H1 (cell line): ENCODE measurements at regions not wholly inside any gene's neighbourhood (a gene's known extent, or its start where the extent isn't known, plus 50 kb on each side); places are given as distances from the start of the nearest gene placed in this dataset.

ENCODE experiments used
- CTCF ChIA-PET: fragments of 300-600 bp; sonication (Branson Sonifier 250); formaldehyde crosslinking; loops from one replicate; lab custom pipeline; 2021; ENCODE audit not compliant: partially characterized antibody; lab: Charles Lee
- POLR2A ChIA-PET: fragments of 300-600 bp; sonication (Branson Sonifier 250); formaldehyde crosslinking; loops from one replicate; lab custom pipeline; 2021; ENCODE audit warnings: inconsistent platforms; ENCODE audit not compliant: partially characterized antibody; lab: Charles Lee
- DNase-seq, 2 experiments: peaks; one replicate each; pipeline versions ENCODE4 v3.0.0 to v3.0.0-alpha.2; 2010 to 2022; ENCODE audit warnings: low spot score in 2 of 2, low read depth in 1 of 2, mixed read lengths in 1 of 2
- FAIRE-seq: peaks from 2 replicates; lab custom pipeline; 2011; peaks lifted over from hg19 to GRCh38; lab: Jason Lieb, UNC
- H2AFZ ChIP-seq: 2 replicates; pipeline ENCODE4 v1.8.1; 2012; ENCODE audit warnings: low read length, inconsistent platforms
- H2AK5ac ChIP-seq: 2 replicates; pipeline ENCODE4 v1.6.1; 2013; ENCODE audit warnings: low read depth, low read length
- H2BK120ac ChIP-seq: replicated peaks from 2 replicates; pipeline ENCODE3; 2013; ENCODE audit warnings: low read depth, low read length, inconsistent platforms
- H2BK12ac ChIP-seq: 2 replicates; pipeline ENCODE4 v1.6.1; 2013; ENCODE audit warnings: low read depth, low read length
- H2BK15ac ChIP-seq: 2 replicates; pipeline ENCODE4 v1.6.1; 2013; ENCODE audit warnings: low read length
- H2BK20ac ChIP-seq: 2 replicates; pipeline ENCODE4 v1.6.1; 2013; ENCODE audit warnings: low read length
- H2BK5ac ChIP-seq: 2 replicates; pipeline ENCODE4 v1.6.1; 2013; ENCODE audit warnings: low read depth, low read length
- H3K14ac ChIP-seq: 2 replicates; pipeline ENCODE4 v1.6.1; 2013; ENCODE audit warnings: inconsistent platforms; ENCODE audit not compliant: insufficient read length
- H3K18ac ChIP-seq: 2 replicates; pipeline ENCODE4 v1.6.1; 2013; ENCODE audit warnings: low read length; ENCODE audit errors: extremely low read depth
- H3K23ac ChIP-seq: 2 replicates; pipeline ENCODE4 v1.6.1; 2013; ENCODE audit warnings: inconsistent platforms; ENCODE audit not compliant: insufficient read length
- H3K23me2 ChIP-seq: 2 replicates; pipeline ENCODE4 v1.6.1; 2013; ENCODE audit warnings: low read depth, low read length
- H3K27ac ChIP-seq: 2 replicates; pipeline ENCODE4 v1.6.1; 2011; ENCODE audit warnings: low read depth, low read length, inconsistent platforms
- H3K27me3 ChIP-seq, 4 experiments: replicated peaks in 1 of 4; 1 replicate in 1 of 4; 2 replicates in 3 of 4; pipeline versions ENCODE4 v1.6.1 to v1.8.1; 2011 to 2013; ENCODE audit warnings: low read length in 3 of 4, mild to moderate bottlenecking in 3 of 4, inconsistent platforms in 2 of 4, mixed read lengths in 2 of 4, moderate library complexity in 1 of 4; ENCODE audit not compliant: control insufficient read depth in 3 of 4, insufficient read depth in 3 of 4; ENCODE audit errors: extremely low read depth in 1 of 4
- H3K36me3 ChIP-seq, 4 experiments: 2 replicates each; pipeline versions ENCODE4 v1.6.1 to v1.8.1; 2011 to 2013; ENCODE audit warnings: mild to moderate bottlenecking in 4 of 4, low read length in 3 of 4, moderate library complexity in 2 of 4, control low read depth in 1 of 4, inconsistent platforms in 1 of 4; ENCODE audit not compliant: insufficient read depth in 4 of 4, control insufficient read depth in 2 of 4
- H3K4ac ChIP-seq: replicated peaks from 2 replicates; pipeline ENCODE3; 2013; ENCODE audit warnings: low read length, low read depth, mixed read lengths, inconsistent platforms; ENCODE audit not compliant: insufficient read length
- H3K4me1 ChIP-seq, 4 experiments: replicated peaks in 1 of 4; 1 replicate in 1 of 4; 2 replicates in 3 of 4; pipeline versions ENCODE4 v1.6.1 to v1.8.1; 2011 to 2013; ENCODE audit warnings: low read length in 3 of 4, inconsistent platforms in 2 of 4, mixed read lengths in 1 of 4; ENCODE audit not compliant: insufficient read depth in 4 of 4, control insufficient read depth in 3 of 4
- H3K4me2 ChIP-seq, 2 experiments: 2 replicates each; pipeline versions ENCODE4 v1.6.1 to v1.8.1; 2011 to 2013; ENCODE audit warnings: low read depth in 2 of 2, low read length in 2 of 2, control low read depth in 1 of 2, inconsistent platforms in 1 of 2, mild to moderate bottlenecking in 1 of 2; ENCODE audit not compliant: insufficient read depth in 1 of 2
- H3K4me3 ChIP-seq, 4 experiments: fragments of 200-600, 300-600 bp in 1 of 4; sonication (generic), shearing (Covaris generic), sonication (Bioruptor Twin) in 1 of 4; 2 replicates each; pipeline versions ENCODE4 v1.5.1 to v1.8.1; 2011 to 2016; ENCODE audit warnings: low read length in 4 of 4, low read depth in 3 of 4, control low read depth in 2 of 4, inconsistent platforms in 2 of 4, mild to moderate bottlenecking in 2 of 4, mixed read lengths in 1 of 4, moderate library complexity in 1 of 4; ENCODE audit not compliant: insufficient read depth in 2 of 4; ENCODE audit errors: extremely low read depth in 1 of 4
- H3K56ac ChIP-seq: replicated peaks from 2 replicates; pipeline ENCODE3; 2013; ENCODE audit warnings: low read depth, mild to moderate bottlenecking, mixed read lengths, low read length, inconsistent platforms; ENCODE audit not compliant: insufficient read length
- H3K79me1 ChIP-seq: 2 replicates; pipeline ENCODE4 v1.6.1; 2013; ENCODE audit warnings: low read depth, low read length, control low read depth
- H3K79me2 ChIP-seq, 2 experiments: 2 replicates each; pipeline versions ENCODE4 v1.6.1 to v1.8.1; 2012 to 2013; ENCODE audit warnings: low read length in 2 of 2, mild to moderate bottlenecking in 2 of 2, inconsistent platforms in 1 of 2; ENCODE audit not compliant: insufficient read depth in 2 of 2, control insufficient read depth in 1 of 2
- H3K9ac ChIP-seq, 4 experiments: replicated peaks in 1 of 4; 1 replicate in 1 of 4; 2 replicates in 3 of 4; pipeline versions ENCODE4 v1.6.1 to v1.8.1; 2011 to 2013; ENCODE audit warnings: low read depth in 3 of 4, low read length in 3 of 4, control low read depth in 2 of 4, mild to moderate bottlenecking in 2 of 4, moderate library complexity in 2 of 4, inconsistent platforms in 1 of 4; ENCODE audit errors: extremely low read depth in 1 of 4
- H3K9me3 ChIP-seq, 2 experiments: 2 replicates each; pipeline versions ENCODE4 v1.6.1 to v1.8.1; 2012 to 2013; ENCODE audit warnings: mild to moderate bottlenecking in 2 of 2, moderate library complexity in 2 of 2, control low read depth in 1 of 2, inconsistent platforms in 1 of 2, low read depth in 1 of 2, low read length in 1 of 2, mixed read lengths in 1 of 2; ENCODE audit not compliant: insufficient read depth in 2 of 2
- H4K20me1 ChIP-seq, 2 experiments: replicated peaks in 1 of 2; 2 replicates each; pipeline versions ENCODE3 to v1.8.1; 2011 to 2013; ENCODE audit warnings: inconsistent platforms in 2 of 2, low read length in 2 of 2, mild to moderate bottlenecking in 1 of 2; ENCODE audit not compliant: insufficient read depth in 2 of 2, control insufficient read depth in 1 of 2
- H4K5ac ChIP-seq: 2 replicates; pipeline ENCODE4 v1.6.1; 2013; ENCODE audit warnings: low read length, low read depth, mixed read lengths, inconsistent platforms; ENCODE audit not compliant: insufficient read length
- H4K8ac ChIP-seq: 2 replicates; pipeline ENCODE4 v1.8.0; 2013; ENCODE audit warnings: mild to moderate bottlenecking, moderate library complexity, low read length, inconsistent platforms; ENCODE audit not compliant: insufficient read depth; ENCODE audit errors: extremely low read depth
- H4K91ac ChIP-seq: replicated peaks from 2 replicates; pipeline ENCODE3; 2013; ENCODE audit warnings: low read length, mixed read lengths, inconsistent platforms; ENCODE audit not compliant: insufficient read length
- BACH1 ChIP-seq: IDR thresholded peaks from 2 replicates; pipeline ENCODE4 v1.6.1; 2012; ENCODE audit warnings: low read length, improper control_type of control experiment
- BRCA1 ChIP-seq: IDR thresholded peaks from 2 replicates; pipeline ENCODE4 v1.6.1; 2012; ENCODE audit warnings: low read depth, low read length, improper control_type of control experiment
- CBX8 ChIP-seq: fragments of 300-800, 300-1000 bp; sonication (generic); IDR thresholded peaks from 2 replicates; pipeline ENCODE4 v1.7.1; 2016; ENCODE audit warnings: low read depth, low read length, borderline replicate concordance
- EP300 ChIP-seq, 2 experiments: IDR thresholded peaks; 1 replicate in 1 of 2; 2 replicates in 1 of 2; pipeline ENCODE4 v1.6.1; 2011 to 2012; ENCODE audit warnings: low read depth in 2 of 2, low read length in 2 of 2, mild to moderate bottlenecking in 2 of 2, borderline replicate concordance in 1 of 2, inconsistent platforms in 1 of 2, moderate library complexity in 1 of 2
- KDM4A ChIP-seq: IDR thresholded peaks from one replicate; pipeline ENCODE4 v1.7.1; 2012; ENCODE audit warnings: low read depth, mild to moderate bottlenecking, moderate library complexity, low read length, inconsistent platforms; ENCODE audit not compliant: severe bottlenecking
- KDM5A ChIP-seq: fragments of 200-600 bp; IDR thresholded peaks from 2 replicates; pipeline ENCODE4 v1.7.1; 2012; ENCODE audit warnings: mild to moderate bottlenecking, low read length, inconsistent platforms, mixed read lengths
- NANOG ChIP-seq: IDR thresholded peaks from 2 replicates; pipeline ENCODE4 v1.6.1; 2011; ENCODE audit warnings: low read length, low read depth, mild to moderate bottlenecking, inconsistent platforms; ENCODE audit not compliant: insufficient read depth, poor library complexity, severe bottlenecking
- RBBP5 ChIP-seq: IDR thresholded peaks from 2 replicates; pipeline ENCODE4 v1.7.1; 2012; ENCODE audit warnings: low read depth, mild to moderate bottlenecking, inconsistent platforms, low read length, moderate library complexity, borderline replicate concordance
- RXRA ChIP-seq: IDR thresholded peaks from 2 replicates; pipeline ENCODE4 v1.6.1; 2011; ENCODE audit warnings: low read depth, mild to moderate bottlenecking, low read length, moderate library complexity; ENCODE audit not compliant: insufficient read depth
- SIRT6 ChIP-seq: IDR thresholded peaks from one replicate; pipeline ENCODE4 v1.7.1; 2012; ENCODE audit warnings: low read length, inconsistent platforms
- TAF7 ChIP-seq: optimal IDR thresholded peaks from 2 replicates; pipeline ENCODE3; 2011; ENCODE audit warnings: low read depth, mild to moderate bottlenecking, inconsistent platforms, low read length, moderate library complexity, borderline replicate concordance
- TCF12 ChIP-seq: IDR thresholded peaks from 2 replicates; pipeline ENCODE4 v1.6.1; 2011; ENCODE audit warnings: low read depth, mild to moderate bottlenecking, low read length
- TEAD4 ChIP-seq: IDR thresholded peaks from 2 replicates; pipeline ENCODE4 v1.6.1; 2012; ENCODE audit warnings: low read depth, low read length, inconsistent platforms, mixed read lengths
- YY1 ChIP-seq: IDR thresholded peaks from 2 replicates; pipeline ENCODE4 v1.6.1; 2011; ENCODE audit warnings: low read depth, mild to moderate bottlenecking, low read length
- WGBS, 2 experiments: shearing (Covaris generic) in 1 of 2; methylation state at CpG; one replicate each; pipeline versions ENCODE4 v1.1.6 to v1.1.7; 2013 to 2015; ENCODE audit warnings: low lambda C conversion rate in 2 of 2, mixed read lengths in 2 of 2, inconsistent platforms in 1 of 2, low coverage in 1 of 2, missing lambda C conversion rate in 1 of 2; ENCODE audit not compliant: insufficient replicate concordance in 2 of 2, insufficient coverage in 1 of 2, insufficient read length in 1 of 2; ENCODE audit errors: extremely low coverage in 1 of 2, missing lambda C conversion rate in 1 of 2; 5-methylcytosine and 5-hydroxymethylcytosine counted together

GRCh38 chr5:159861086-159861485, 55.2 kb upstream of the ADRA1B start:
- Histone ChIP-seq H2BK20ac (no peak overlapping the region), H3K9me3 (no peaks in the 10 kb centered on the region), H2AK5ac (no peak overlapping the region), H4K5ac (no peak overlapping the region), H2BK12ac (no peak overlapping the region), H2BK15ac (no peak overlapping the region), H3K9ac (no peak overlapping the region), H3K18ac (no peak overlapping the region), H3K14ac (no peak overlapping the region), H4K91ac (no peak overlapping the region), H3K4me1 (no peaks in the 10 kb centered on the region), H3K56ac (no peak overlapping the region), H4K20me1 (no peaks in the 10 kb centered on the region), H2BK5ac (no peak overlapping the region), H3K4me2 (no peak overlapping the region), H3K23ac (no peak overlapping the region), H3K27me3 (no peaks in the 10 kb centered on the region), H2AFZ (no peak overlapping the region), H3K79me1 (no peaks in the 10 kb centered on the region), H2BK120ac (no peak overlapping the region), H3K4ac (no peak overlapping the region), H3K27ac (no peak overlapping the region), H4K8ac (no peak overlapping the region), H3K4me3 (no peak overlapping the region), H3K79me2 (no peaks in the 10 kb centered on the region), H3K23me2 (no peaks in the 10 kb centered on the region), H3K36me3 (no peaks in the 10 kb centered on the region)
- no peak for DNase-seq
- FAIRE-seq: no peak
- CTCF ChIA-PET: interaction anchor here (1.8 kb wide), 1 partner anchor 91 kb away, joined by 4 read pairs; no protein-coding TSS in a partner anchor
- WGBS, 2 experiments: 50% methylated on average over 3 of the region's 3 CpGs; no CpG with 5 or more reads in 1 of the 2 experiments
- POLR2A ChIA-PET: no interaction called here
- no peak for TF ChIP-seq TEAD4
- no peak for TF ChIP-seq BACH1
- TF ChIP-seq KDM5A: no peak
- no peak for TF ChIP-seq EP300 (IDR thresholded peaks at IDR 0.05; ENCODE audit: borderline replicate concordance in 1 of 2, low read depth in 2 of 2, low read length in 2 of 2)
- TF ChIP-seq YY1: no peak
- no peak for TF ChIP-seq CBX8
- TF ChIP-seq BRCA1: no peak
- TF ChIP-seq SIRT6: no peak
- TF ChIP-seq RBBP5: no peak
- no peak for TF ChIP-seq RXRA
- TF ChIP-seq KDM4A: no peak
- no peak for TF ChIP-seq NANOG
- TF ChIP-seq TCF12: no peak
- no peak for TF ChIP-seq TAF7
